ENCODE measurements at regions not wholly inside any gene's neighbourhood (a gene's known extent, or its start where the extent isn't known, plus 50 kb on each side); places are given as distances from the start of the nearest gene placed in this dataset.

- TF ChIP-seq EZH2 (IDR thresholded peaks at IDR 0.05): no peak
- no peak for TF ChIP-seq POLR2AphosphoS5 (IDR thresholded peaks at IDR 0.05; ENCODE audit: borderline replicate concordance, low read depth, low read length)
Measured at GRCh38 chr17:71292006-71292405, 828.8 kb upstream of the SOX9 start.
